ENCODE measurements at regions not wholly inside any gene's neighbourhood (a gene's known extent, or its start where the extent isn't known, plus 50 kb on each side); places are given as distances from the start of the nearest gene placed in this dataset.

DNA sequence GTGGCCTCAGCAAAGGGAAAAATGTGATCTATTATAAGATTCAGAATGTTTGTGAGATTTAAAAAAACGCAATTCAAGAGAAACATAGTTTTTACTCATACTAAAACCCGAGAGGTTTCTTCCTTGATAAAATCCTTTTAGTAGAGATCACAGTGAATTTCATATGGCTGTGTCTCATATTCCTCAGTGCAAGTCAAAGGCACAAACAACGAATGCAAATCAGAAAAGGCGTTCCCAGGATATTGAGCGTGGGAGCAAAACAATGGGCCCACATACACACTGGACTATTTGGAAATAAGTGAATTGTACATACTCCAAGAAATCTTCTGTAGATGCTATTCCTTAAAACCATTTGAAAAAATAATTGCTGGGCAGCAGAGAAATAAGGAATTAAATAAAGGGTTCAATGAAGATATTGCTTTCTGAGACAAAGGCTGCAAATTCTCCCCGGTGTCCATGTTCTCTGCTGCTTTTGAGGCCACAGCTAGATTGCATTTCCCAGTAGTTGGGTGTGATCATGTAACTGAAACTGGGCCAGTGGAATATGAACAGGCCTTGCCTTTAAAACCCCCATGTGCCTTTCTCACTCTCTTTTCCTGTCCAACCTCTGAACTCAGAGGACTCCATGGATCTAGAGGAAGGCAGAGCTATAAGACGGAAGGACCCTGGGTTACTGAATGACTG is 144.6 kb upstream of the TBL1XR1 start:
- intact Hi-C loops (cut with DNase I), result loop anchor here (5.0 kb wide), 1 partner anchor 145 kb away; the partner anchor contains the start of gene TBL1XR1
- Histone ChIP-seq H3K27ac (replicated peaks in 1 of 4) (peak overlapping the region in 3 of 4 donors; percentile 84 to 88 (median 87)), H3K27me3 (no peaks in the 10 kb centered on the region), H3K4me3 (no peak overlapping the region), H3K9me3 (no peaks in the 10 kb centered on the region), H3K36me3 (no peaks in the 10 kb centered on the region), H3K4me1 (peaks cover 41 to 73% (median 57%) of the 10 kb centered on the region in 4 donors)
- DNase-seq (ENCODE audit: extremely low spot score), result no peak
- no peak for TF ChIP-seq CTCF (IDR thresholded peaks at IDR 0.05)
- no peak for TF ChIP-seq POLR2A (IDR thresholded peaks at IDR 0.05; ENCODE audit: low read depth)
- TF ChIP-seq POLR2AphosphoS5 (IDR thresholded peaks at IDR 0.05), result no peak
- no peak for TF ChIP-seq EP300 (IDR thresholded peaks at IDR 0.05)
- WGBS, result 83% methylated on average over 7 of the region's 7 CpGs

DNA sequence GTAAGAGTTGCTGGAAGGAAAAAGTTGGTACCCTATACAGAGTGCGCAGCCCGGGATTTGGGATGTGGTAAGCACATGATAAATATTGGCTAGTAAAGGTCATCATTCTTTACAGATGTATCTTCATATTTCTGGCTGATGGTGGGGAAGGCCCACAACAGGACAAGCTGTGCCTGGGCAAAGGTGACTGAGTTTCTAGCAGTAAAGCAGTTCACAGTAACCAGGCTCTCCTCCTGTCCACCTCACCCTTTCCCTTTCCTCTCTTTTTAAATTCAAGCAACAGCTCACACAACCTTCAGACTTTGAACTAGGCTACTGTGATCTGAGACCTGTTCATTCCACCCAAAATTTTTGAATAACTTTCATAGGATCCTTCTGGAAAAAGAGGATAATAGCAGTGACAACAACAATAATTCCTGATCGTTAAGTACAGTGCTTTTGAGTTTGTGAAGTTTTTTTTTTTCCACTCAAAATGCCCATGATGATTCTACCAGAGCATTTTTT is 145.9 kb upstream of the TBL1XR1 start:
- Histone ChIP-seq H3K36me3 (no peaks in the 10 kb centered on the region), H3K27me3 (no peaks in the 10 kb centered on the region), H3K9me3 (no peaks in the 10 kb centered on the region), H3K4me3 (no peak overlapping the region), H3K27ac (replicated peaks in 1 of 4) (peak overlapping the region; percentile 84 to 89 (median 88)), H3K4me1 (peaks cover 37 to 70% (median 58%) of the 10 kb centered on the region in 4 donors)
- intact Hi-C loops (cut with DNase I), result loop anchor here (5.0 kb wide), 1 partner anchor 146 kb away; the partner anchor contains the start of gene TBL1XR1
- 69% methylated on average over 3 of the region's 3 CpGs for WGBS
- TF ChIP-seq POLR2AphosphoS5 (IDR thresholded peaks at IDR 0.05), result no peak
- no peak for TF ChIP-seq POLR2A (IDR thresholded peaks at IDR 0.05; ENCODE audit: low read depth)
- TF ChIP-seq EP300 (IDR thresholded peaks at IDR 0.05), result no peak
- no peak for TF ChIP-seq CTCF (IDR thresholded peaks at IDR 0.05)
- no peak for DNase-seq (ENCODE audit: extremely low spot score)

DNA sequence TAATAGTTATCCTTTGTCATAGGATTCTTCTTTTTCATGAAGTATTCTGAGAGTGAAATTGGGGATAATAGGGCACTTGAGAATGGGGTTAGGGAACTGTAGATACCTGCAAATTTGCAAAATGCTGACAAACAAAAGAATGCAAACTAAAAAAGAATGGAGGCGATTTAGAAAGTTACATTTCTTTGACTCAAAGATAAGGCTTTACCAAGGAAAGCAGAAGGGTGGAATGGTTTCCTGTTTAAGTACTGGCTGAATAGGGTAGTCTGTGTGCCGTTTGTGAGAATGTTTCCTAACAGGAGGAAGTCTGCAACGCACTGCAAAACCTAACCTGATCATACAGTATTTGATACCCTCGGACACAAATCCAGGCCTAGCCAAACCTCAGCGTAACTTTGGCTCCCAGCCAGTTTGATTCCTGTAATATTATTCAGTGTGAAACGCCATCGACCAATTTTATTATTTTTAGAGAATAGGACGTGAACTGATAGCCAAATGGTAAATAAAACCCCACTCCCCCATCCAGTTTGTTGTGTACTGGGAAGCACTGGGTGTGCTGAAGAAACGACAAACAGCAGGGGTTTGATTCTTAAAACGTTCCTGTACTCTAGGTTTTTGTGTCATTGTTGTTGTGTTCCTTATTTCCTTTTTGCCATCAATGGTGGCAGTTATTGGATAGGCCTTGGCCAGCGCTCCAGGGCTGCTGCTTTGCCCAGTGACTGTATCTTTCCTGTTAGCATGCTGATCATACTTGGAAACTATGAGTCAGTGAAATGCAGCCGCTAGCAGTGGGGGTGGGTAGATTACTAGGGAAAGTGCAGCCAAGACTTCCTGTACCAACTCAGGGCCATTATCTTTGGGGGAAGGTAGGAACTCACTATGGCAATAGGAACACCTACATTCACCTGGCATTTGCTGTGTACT is 148.0 kb upstream of the TBL1XR1 start:
- peak; percentile 95 for DNase-seq (ENCODE audit: extremely low spot score)
- intact Hi-C loops (cut with DNase I), result no loop called here
- Histone ChIP-seq H3K36me3 (no peaks in the 10 kb centered on the region), H3K27me3 (no peaks in the 10 kb centered on the region), H3K4me3 (peak overlapping the region in 1 of 4 donors; percentile 11), H3K4me1 (peaks cover 37 to 72% (median 59%) of the 10 kb centered on the region in 4 donors), H3K9me3 (no peaks in the 10 kb centered on the region), H3K27ac (replicated peaks in 1 of 4) (peak overlapping the region; percentile 84 to 89 (median 88))
- WGBS, result 17% methylated on average over 12 of the region's 12 CpGs
- TF ChIP-seq CTCF (IDR thresholded peaks at IDR 0.05) (peak in 1 of 3 experiments; percentile 17), POLR2AphosphoS5 (IDR thresholded peaks at IDR 0.05) (peak; percentile 96 to 97), POLR2A (IDR thresholded peaks at IDR 0.05; ENCODE audit: low read depth) (no peak), EP300 (IDR thresholded peaks at IDR 0.05) (peak; percentile 72)

DNA sequence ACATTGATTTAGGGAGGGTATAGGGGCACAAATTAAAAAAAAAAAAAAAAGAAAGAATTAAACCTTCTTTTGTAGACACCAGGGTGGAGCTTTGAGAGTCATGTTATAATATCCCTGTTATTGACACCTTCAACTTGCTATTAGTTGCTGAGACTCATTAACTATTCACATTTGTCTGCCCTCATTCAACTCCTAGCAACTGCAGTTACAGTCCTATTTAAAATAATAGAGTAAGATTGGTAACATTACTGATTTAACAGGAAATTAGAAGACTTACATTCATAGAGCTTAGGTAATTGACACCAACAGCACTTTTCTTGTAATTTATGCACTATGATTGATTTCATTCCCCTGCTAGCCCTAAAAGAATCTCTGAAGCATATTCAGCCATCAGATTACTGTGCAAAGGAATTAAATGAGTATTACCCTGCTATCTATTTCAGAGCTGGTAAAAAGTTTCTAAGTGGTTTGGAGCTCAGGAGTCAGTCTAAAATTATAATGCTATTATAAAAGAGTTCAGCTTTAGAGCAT is 148.8 kb upstream of the TBL1XR1 start:
- no peak overlapping the region for H3K4me3 ChIP-seq
- no peaks in the 10 kb centered on the region for H3K36me3 ChIP-seq
- no peaks in the 10 kb centered on the region for H3K9me3 ChIP-seq
- intact Hi-C loops (cut with DNase I), result no loop called here
- peak overlapping the region; percentile 84 to 89 (median 88) for H3K27ac ChIP-seq (replicated peaks in 1 of 4)
- H3K27me3 ChIP-seq, result no peaks in the 10 kb centered on the region
- H3K4me1 ChIP-seq, result peaks cover 37 to 72% (median 59%) of the 10 kb centered on the region in 4 donors
- no peak for TF ChIP-seq POLR2A (IDR thresholded peaks at IDR 0.05; ENCODE audit: low read depth)
- no peak for DNase-seq (ENCODE audit: extremely low spot score)
